PC-9 (cell line): ENCODE measurements at regions not wholly inside any gene's neighbourhood (a gene's known extent, or its start where the extent isn't known, plus 50 kb on each side); places are given as distances from the start of the nearest gene placed in this dataset.

Experiments
- CTCF ChIP-seq: fragments of 200-600 bp; sonication (generic); conservative IDR thresholded peaks from 2 replicates; pipeline ENCODE4 v1.6.1; 2017; ENCODE audit warnings: mixed run types, antibody characterized with exemption, mild to moderate bottlenecking, moderate library complexity
- EZH2 ChIP-seq: fragments of 200-600 bp; sonication (generic); IDR thresholded peaks from 2 replicates; pipeline ENCODE4 v1.8.0; 2017; ENCODE audit warnings: antibody characterized with exemption, low read depth

DNA sequence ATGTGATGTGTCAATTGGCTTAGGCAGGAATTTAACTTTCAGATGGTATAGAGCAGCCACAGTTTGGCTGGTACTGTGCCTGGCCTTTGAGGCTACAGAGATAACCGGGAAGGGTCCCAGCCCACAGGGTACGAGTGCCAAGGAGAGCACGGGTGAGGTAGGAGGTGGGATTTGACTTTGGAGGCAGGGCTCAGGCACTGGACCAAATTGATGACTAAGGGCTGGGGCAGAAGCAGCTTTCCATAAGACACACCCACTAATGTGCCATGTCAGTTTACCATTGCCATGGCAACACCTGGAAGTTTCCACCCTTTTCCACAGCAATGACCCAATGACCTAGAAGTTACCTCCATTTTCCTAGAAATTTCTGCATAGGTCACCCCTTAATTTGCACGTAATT is 466.2 kb downstream of the TSHZ3 start:
- no peak for TF ChIP-seq CTCF
- TF ChIP-seq EZH2: no peak
